Loucy (cell line): ENCODE measurements at regions not wholly inside any gene's neighbourhood (a gene's known extent, or its start where the extent isn't known, plus 50 kb on each side); places are given as distances from the start of the nearest gene placed in this dataset.

Source experiments
- EZH2phosphoT487 ChIP-seq: fragments of 200-600 bp; IDR thresholded peaks from 2 replicates; pipeline ENCODE4 v1.6.1; 2018; ENCODE audit warnings: antibody characterized with exemption, mild to moderate bottlenecking, moderate library complexity, borderline replicate concordance
- TF ChIP-seq, protein P1 (sequence below): fragments of 200-600 bp; sonication (generic); conservative IDR thresholded peaks from 2 replicates; pipeline ENCODE4 v1.5.1; 2014; ENCODE audit warnings: mild to moderate bottlenecking, antibody characterized with exemption, low read length

DNA sequence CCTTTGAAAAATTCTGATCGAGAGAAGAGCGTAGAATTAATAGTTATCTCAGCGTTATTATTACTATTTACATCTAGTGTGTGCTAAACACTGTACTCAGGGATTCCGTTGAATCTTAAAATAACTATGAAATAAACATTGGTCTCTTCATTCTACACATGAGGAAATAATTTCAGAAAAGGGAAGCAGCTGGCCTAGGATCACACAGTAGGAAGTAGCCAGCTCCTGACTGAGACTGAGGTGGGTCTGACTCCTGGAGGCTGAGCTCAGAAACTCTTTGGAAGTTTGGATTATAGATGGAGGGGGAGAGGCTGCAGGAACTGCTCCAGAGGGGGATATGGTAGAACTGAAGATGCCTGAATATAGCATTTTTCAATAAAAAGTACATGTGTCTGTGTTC is 183.9 kb upstream of the WDR11 start:
- TF ChIP-seq, protein P1, sequence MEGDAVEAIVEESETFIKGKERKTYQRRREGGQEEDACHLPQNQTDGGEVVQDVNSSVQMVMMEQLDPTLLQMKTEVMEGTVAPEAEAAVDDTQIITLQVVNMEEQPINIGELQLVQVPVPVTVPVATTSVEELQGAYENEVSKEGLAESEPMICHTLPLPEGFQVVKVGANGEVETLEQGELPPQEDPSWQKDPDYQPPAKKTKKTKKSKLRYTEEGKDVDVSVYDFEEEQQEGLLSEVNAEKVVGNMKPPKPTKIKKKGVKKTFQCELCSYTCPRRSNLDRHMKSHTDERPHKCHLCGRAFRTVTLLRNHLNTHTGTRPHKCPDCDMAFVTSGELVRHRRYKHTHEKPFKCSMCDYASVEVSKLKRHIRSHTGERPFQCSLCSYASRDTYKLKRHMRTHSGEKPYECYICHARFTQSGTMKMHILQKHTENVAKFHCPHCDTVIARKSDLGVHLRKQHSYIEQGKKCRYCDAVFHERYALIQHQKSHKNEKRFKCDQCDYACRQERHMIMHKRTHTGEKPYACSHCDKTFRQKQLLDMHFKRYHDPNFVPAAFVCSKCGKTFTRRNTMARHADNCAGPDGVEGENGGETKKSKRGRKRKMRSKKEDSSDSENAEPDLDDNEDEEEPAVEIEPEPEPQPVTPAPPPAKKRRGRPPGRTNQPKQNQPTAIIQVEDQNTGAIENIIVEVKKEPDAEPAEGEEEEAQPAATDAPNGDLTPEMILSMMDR = no peak
- TF ChIP-seq EZH2phosphoT487 = no peak
